ENCODE measurements at regions not wholly inside any gene's neighbourhood (a gene's known extent, or its start where the extent isn't known, plus 50 kb on each side); places are given as distances from the start of the nearest gene placed in this dataset.

GRCh38 chr6:40299681-40300080, 287.5 kb downstream of the LRFN2 start:
- in situ Hi-C loops (cut with MboI; ENCODE audit: low sequenced_read_pairs): no loop called here

More at GRCh38 chr6:40299681-40300080, 287.5 kb downstream of the LRFN2 start:
- Histone ChIP-seq H2BK15ac (ENCODE audit: low read depth, low read length) (no peak overlapping the region), H3K56ac (ENCODE audit: extremely low read depth, insufficient read depth, low read length) (no peak overlapping the region), H3K79me1 (ENCODE audit: low read depth in 1 of 2, low read length in 2 of 2) (no peaks in the 10 kb centered on the region), H4K8ac (ENCODE audit: low read depth in 2 of 2, low read length in 2 of 2) (no peak overlapping the region), H2AK9ac (replicated peaks; ENCODE audit: low read depth, low read length, poor library complexity) (no peak overlapping the region), H3K23ac (ENCODE audit: low read depth, low read length) (no peak overlapping the region), H3K4ac (ENCODE audit: low read depth, low read length) (no peak overlapping the region), H4K5ac (ENCODE audit: low read depth, low read length) (no peak overlapping the region), H3K27me3 (ENCODE audit: control insufficient read depth, insufficient read depth, low read length) (no peaks in the 10 kb centered on the region), H3K9me3 (ENCODE audit: control insufficient read depth, insufficient read depth, low read length) (no peaks in the 10 kb centered on the region), H3K36me3 (ENCODE audit: control insufficient read depth, insufficient read depth, low read length) (no peaks in the 10 kb centered on the region), H2BK20ac (ENCODE audit: low read depth, low read length) (no peak overlapping the region), H3K4me2 (ENCODE audit: low read depth, low read length) (no peak overlapping the region), H2AK5ac (ENCODE audit: low read depth, low read length) (no peak overlapping the region), H4K20me1 (ENCODE audit: insufficient read depth, low read length) (no peaks in the 10 kb centered on the region), H3K9ac (ENCODE audit: low read depth, low read length) (no peak overlapping the region), H2BK5ac (ENCODE audit: low read depth, low read length, poor library complexity, severe bottlenecking) (no peak overlapping the region), H3K9me1 (ENCODE audit: insufficient read depth, low read length) (no peaks in the 10 kb centered on the region), H3K4me3 (ENCODE audit: insufficient read depth, low read depth, low read length) (no peak overlapping the region), H2AFZ (replicated peaks; ENCODE audit: low read length, poor library complexity) (no peak overlapping the region), H2BK120ac (ENCODE audit: low read depth, low read length) (no peak overlapping the region), H3K14ac (replicated peaks; ENCODE audit: low read depth, low read length) (no peak overlapping the region), H3K27ac (ENCODE audit: insufficient read depth, low read length) (no peak overlapping the region), H4K91ac (ENCODE audit: insufficient read depth, low read depth, low read length) (no peak overlapping the region), H3K4me1 (ENCODE audit: control insufficient read depth, insufficient read depth, low read length) (no peaks in the 10 kb centered on the region), H3K18ac (ENCODE audit: low read depth, low read length) (no peak overlapping the region)
- POLR2A ChIA-PET (ENCODE audit: unreplicated experiment): no interaction called here
- BruUV-seq (replicated peaks): no TSS peak
- intact Hi-C loops (cut with micrococcal nuclease) (loop anchor here (10.0 kb wide), 1 partner anchor 395 kb away; no protein-coding TSS in a partner anchor), dilution Hi-C loops (cut with HindIII; ENCODE audit: low sequenced_read_pairs, unreplicated experiment) (no loop called here)
- CTCF ChIA-PET: no interaction called here
- WGBS, 2 experiments (ENCODE audit: extremely low coverage in 2 of 2, insufficient read length in 1 of 2): 52% methylated on average over 2 of the region's 6 CpGs; no CpG with 5 or more reads in 1 of the 2 experiments
- DNase-seq (no peak), ATAC-seq (ENCODE audit: low read depth) (no peak)
- no peak for TF ChIP-seq SMC3 (IDR thresholded peaks at IDR 0.05; ENCODE audit: low read depth, low read length)
- no peak for TF ChIP-seq CTCF (conservative IDR thresholded peaks at IDR 0.05; ENCODE audit: low read depth, low read length)

Data from IMR-90 (cell line).